Stomach (tissue), 8 donors: ENCODE measurements at regions not wholly inside any gene's neighbourhood (a gene's known extent, or its start where the extent isn't known, plus 50 kb on each side); places are given as distances from the start of the nearest gene placed in this dataset.

Experiments used
- DNase-seq, 2 donors: peaks; one replicate each; pipeline versions ENCODE4 v3.0.0 to v3.0.0-alpha.2; 2013 to 2019
- H3K27ac ChIP-seq, 5 donors: fragments of 200-600 bp in 4 of 5; sonication (generic) in 4 of 5; one replicate each; pipeline ENCODE4 v1.5.1; 2013 to 2019; ENCODE audit warnings: mild to moderate bottlenecking in 1 of 5, moderate library complexity in 1 of 5
- H3K27me3 ChIP-seq, 3 donors: fragments of 200-600 bp; sonication (generic); one replicate each; pipeline ENCODE4 v1.5.1; 2017 to 2019; ENCODE audit warnings: mixed run types in 1 of 3
- H3K36me3 ChIP-seq, 4 donors: fragments of 200-600 bp; sonication (generic); 1 replicate in 3 of 4; 2 replicates in 1 of 4; pipeline ENCODE4 v1.5.1; 2016 to 2019
- H3K4me1 ChIP-seq, 4 donors: fragments of 200-600 bp; sonication (generic); one replicate each; pipeline ENCODE4 v1.5.1; 2016 to 2019
- H3K4me3 ChIP-seq, 4 donors: fragments of 200-600 bp; sonication (generic) in 3 of 4; one replicate each; pipeline ENCODE4 v1.5.1; 2016 to 2019; ENCODE audit warnings: mild to moderate bottlenecking in 1 of 4
- H3K9me3 ChIP-seq, 4 donors: fragments of 200-600 bp; sonication (generic); one replicate each; pipeline ENCODE4 v1.5.1; 2016 to 2019
- EP300 ChIP-seq: sonication (generic); formaldehyde crosslinking; IDR thresholded peaks from one replicate; pipeline ENCODE4 v1.6.1; 2017; ENCODE audit warnings: antibody characterized with exemption
- POLR2A ChIP-seq, 4 donors: fragments of 450-650 bp; IDR thresholded peaks; one replicate each; pipeline ENCODE4 v1.6.1; 2016; ENCODE audit warnings: antibody characterized with exemption in 4 of 4, control low read depth in 2 of 4, mild to moderate bottlenecking in 1 of 4, moderate library complexity in 1 of 4
- POLR2AphosphoS5 ChIP-seq, 3 donors: sonication (generic); formaldehyde crosslinking; IDR thresholded peaks; one replicate each; pipeline ENCODE4 v1.6.1; 2016; ENCODE audit warnings: antibody characterized with exemption in 3 of 3
- WGBS, 5 donors: extraction: QIAGEN DNeasy Blood & Tissue Kit in 3 of 5; methylation state at CpG; one replicate each; pipeline versions ENCODE4 v1.1.5 to v1.1.7; 2013 to 2018; 5-methylcytosine and 5-hydroxymethylcytosine counted together
- intact Hi-C: fragments of 100-400 bp; cut with DNase I; formaldehyde crosslinking; loops from one replicate; pipeline ENCODE4 v1.15.1; 2023; ENCODE audit warnings: low total_unique reads
- TF ChIP-seq, protein P1 (sequence below), 7 experiments: fragments of 450-650 bp in 4 of 7; fragments of 200-600 bp in 3 of 7; sonication (generic) in 3 of 7; IDR thresholded peaks; one replicate each; pipeline ENCODE4 v1.5.1; 2016 to 2019; ENCODE audit warnings: antibody characterized with exemption in 7 of 7, control low read depth in 2 of 7, mild to moderate bottlenecking in 1 of 7
- donor health status: healthy with polysubstance abuse.
- donor health status: Bipolar disorder and iron deficiency.
- donor health status: healthy.

DNA sequence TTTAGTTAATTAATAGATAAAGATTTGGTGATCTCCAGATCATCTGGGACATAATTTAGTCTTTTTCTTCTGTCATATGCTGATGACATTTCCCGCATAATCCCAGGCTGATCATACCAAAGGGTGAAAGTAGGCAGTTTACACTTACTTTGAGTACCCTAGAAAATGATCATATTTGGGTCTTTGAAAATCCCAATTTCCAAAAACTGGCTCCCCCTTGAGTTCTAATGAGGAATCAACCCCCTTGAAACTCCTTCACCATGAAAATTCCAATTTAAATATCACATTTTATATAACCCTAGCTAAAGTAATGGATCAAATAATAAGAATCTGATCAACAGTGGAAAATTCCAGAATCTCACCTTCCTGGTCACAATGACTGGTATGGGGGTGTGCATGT lies 223.4 kb downstream of the NAF1 start:
- H3K4me1 ChIP-seq, result no peaks in the 10 kb centered on the region
- intact Hi-C loops, result no loop called here
- no peak overlapping the region for H3K4me3 ChIP-seq
- H3K27me3 ChIP-seq, result no peaks in the 10 kb centered on the region
- no peak for DNase-seq
- H3K27ac ChIP-seq, result no peak overlapping the region
- 0 to 96% (median 45%) methylated on average over 1 of the region's 1 CpG for WGBS, 5 donors
- H3K9me3 ChIP-seq, result no peaks in the 10 kb centered on the region
- H3K36me3 ChIP-seq, result no peaks in the 10 kb centered on the region
- TF ChIP-seq EP300, result no peak
- TF ChIP-seq, protein P1, sequence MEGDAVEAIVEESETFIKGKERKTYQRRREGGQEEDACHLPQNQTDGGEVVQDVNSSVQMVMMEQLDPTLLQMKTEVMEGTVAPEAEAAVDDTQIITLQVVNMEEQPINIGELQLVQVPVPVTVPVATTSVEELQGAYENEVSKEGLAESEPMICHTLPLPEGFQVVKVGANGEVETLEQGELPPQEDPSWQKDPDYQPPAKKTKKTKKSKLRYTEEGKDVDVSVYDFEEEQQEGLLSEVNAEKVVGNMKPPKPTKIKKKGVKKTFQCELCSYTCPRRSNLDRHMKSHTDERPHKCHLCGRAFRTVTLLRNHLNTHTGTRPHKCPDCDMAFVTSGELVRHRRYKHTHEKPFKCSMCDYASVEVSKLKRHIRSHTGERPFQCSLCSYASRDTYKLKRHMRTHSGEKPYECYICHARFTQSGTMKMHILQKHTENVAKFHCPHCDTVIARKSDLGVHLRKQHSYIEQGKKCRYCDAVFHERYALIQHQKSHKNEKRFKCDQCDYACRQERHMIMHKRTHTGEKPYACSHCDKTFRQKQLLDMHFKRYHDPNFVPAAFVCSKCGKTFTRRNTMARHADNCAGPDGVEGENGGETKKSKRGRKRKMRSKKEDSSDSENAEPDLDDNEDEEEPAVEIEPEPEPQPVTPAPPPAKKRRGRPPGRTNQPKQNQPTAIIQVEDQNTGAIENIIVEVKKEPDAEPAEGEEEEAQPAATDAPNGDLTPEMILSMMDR (IDR thresholded peaks at IDR 0.05), result no peak
- no peak for TF ChIP-seq POLR2AphosphoS5 (IDR thresholded peaks at IDR 0.05)
- no peak for TF ChIP-seq POLR2A (IDR thresholded peaks at IDR 0.05)

DNA sequence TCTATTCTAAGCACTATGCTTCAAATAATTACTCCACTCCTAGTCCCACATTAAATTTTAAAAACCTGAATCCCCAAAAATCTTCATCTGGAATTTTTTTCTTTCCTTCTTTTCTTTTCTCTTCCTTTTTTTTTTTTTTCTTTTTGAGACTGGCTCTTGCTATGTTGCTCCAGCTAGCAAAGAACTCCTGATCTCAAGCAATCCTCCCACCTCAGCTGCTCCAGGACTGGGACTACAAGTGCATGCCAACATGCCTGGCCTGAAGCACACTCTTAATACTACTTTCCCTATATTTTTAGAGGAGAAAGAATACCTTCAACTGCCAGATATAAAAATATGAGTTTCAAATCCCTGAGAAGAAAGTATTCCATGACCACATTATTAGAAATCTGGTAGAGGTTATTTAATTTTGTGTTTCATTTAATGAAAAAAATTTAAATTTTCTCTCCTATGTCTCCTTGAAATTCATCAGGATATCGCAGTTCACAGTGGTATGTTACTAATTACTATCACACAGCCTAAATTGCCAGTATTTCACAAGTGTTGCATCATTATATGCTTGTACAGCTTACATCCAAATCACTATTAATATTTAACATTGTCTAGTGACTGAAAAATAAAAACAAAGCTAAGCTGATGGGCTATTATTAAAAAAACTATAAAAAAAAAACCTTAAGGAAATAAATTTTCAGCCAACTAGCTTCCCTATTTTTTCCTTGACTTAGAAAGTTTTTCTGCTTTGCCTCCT lies 227.8 kb downstream of the NAF1 start:
- intact Hi-C loops, result no loop called here
- TF ChIP-seq, protein P1 (IDR thresholded peaks at IDR 0.05), result no peak
- TF ChIP-seq POLR2AphosphoS5 (IDR thresholded peaks at IDR 0.05), result no peak
- TF ChIP-seq POLR2A (IDR thresholded peaks at IDR 0.05), result no peak
- 72 to 94% (median 86%) methylated on average over 1 of the region's 1 CpG for WGBS, 5 donors
- no peaks in the 10 kb centered on the region for H3K36me3 ChIP-seq
- no peak for DNase-seq
- H3K4me1 ChIP-seq, result no peaks in the 10 kb centered on the region
- no peaks in the 10 kb centered on the region for H3K9me3 ChIP-seq
- no peak overlapping the region for H3K27ac ChIP-seq
- no peaks in the 10 kb centered on the region for H3K27me3 ChIP-seq
- H3K4me3 ChIP-seq, result no peak overlapping the region

- Histone ChIP-seq H3K4me3 (no peak overlapping the region), H3K9me3 (no peaks in the 10 kb centered on the region), H3K4me1 (no peaks in the 10 kb centered on the region), H3K27ac (no peak overlapping the region), H3K27me3 (no peaks in the 10 kb centered on the region), H3K36me3 (no peaks in the 10 kb centered on the region)
- no peak for TF ChIP-seq POLR2AphosphoS5 (IDR thresholded peaks at IDR 0.05)
- TF ChIP-seq EP300, result no peak
- TF ChIP-seq POLR2A (IDR thresholded peaks at IDR 0.05), result no peak
- TF ChIP-seq, protein P1 (IDR thresholded peaks at IDR 0.05), result no peak
- WGBS, 5 donors, result 74 to 84% (median 81%) methylated on average over 6 of the region's 6 CpGs
- intact Hi-C loops, result no loop called here
- no peak for DNase-seq
Measured at GRCh38 chr4:162935214-162935613, 231.5 kb downstream of the NAF1 start.

DNA sequence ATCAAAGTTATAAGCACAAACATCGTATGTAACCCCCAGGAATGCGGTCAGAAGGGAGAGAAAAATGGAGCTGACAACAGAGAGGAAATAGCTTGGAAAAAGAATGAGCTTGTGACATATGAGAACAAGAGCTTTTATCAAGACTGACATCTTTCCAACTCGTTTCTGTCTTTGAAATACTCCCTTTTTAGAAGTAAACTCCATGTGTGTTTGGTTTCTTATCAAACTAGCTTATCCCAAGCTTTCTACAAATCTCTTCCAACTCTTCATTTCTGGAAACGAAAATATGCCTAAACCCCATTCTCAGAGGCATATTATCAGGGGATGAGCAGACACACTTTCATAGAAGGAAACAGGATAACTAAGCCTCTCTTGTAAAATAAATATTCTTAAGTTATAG lies 235.4 kb downstream of the NAF1 start:
- no peak overlapping the region for H3K27ac ChIP-seq
- no peaks in the 10 kb centered on the region for H3K27me3 ChIP-seq
- no peaks in the 10 kb centered on the region for H3K9me3 ChIP-seq
- TF ChIP-seq POLR2AphosphoS5 (IDR thresholded peaks at IDR 0.05) (no peak), POLR2A (IDR thresholded peaks at IDR 0.05) (no peak), EP300 (no peak)
- TF ChIP-seq, protein P1 (IDR thresholded peaks at IDR 0.05), result no peak
- intact Hi-C loops, result no loop called here
- no peaks in the 10 kb centered on the region for H3K36me3 ChIP-seq
- H3K4me3 ChIP-seq, result no peak overlapping the region
- H3K4me1 ChIP-seq, result no peaks in the 10 kb centered on the region
- WGBS, 5 donors, result 55 to 74% (median 57%) methylated on average over 4 of the region's 4 CpGs
- no peak for DNase-seq
